Stimulated activated naive CD8-positive, alpha-beta T cell treated with anti-CD3 and anti-CD28 coated beads, Interleukin-15, Interleukin-2, amounts not matched to agents 100 ng/mL and 50 ng/mL, for 24 hours (primary cell): ENCODE measurements at regions not wholly inside any gene's neighbourhood (a gene's known extent, or its start where the extent isn't known, plus 50 kb on each side); places are given as distances from the start of the nearest gene placed in this dataset.
A peak's percentile ranks its signal among the peaks of the same experiment; 100 is the strongest.

Experiments
- H3K27ac Mint-ChIP-seq: one replicate; pipeline ENCODE4 v1.8.0; 2021; ENCODE audit warnings: mild to moderate bottlenecking, mixed read lengths
- H3K27me3 Mint-ChIP-seq: one replicate; pipeline ENCODE4 v1.8.0; 2021; ENCODE audit warnings: mixed read lengths
- H3K36me3 Mint-ChIP-seq: one replicate; pipeline ENCODE4 v1.8.0; 2021; ENCODE audit warnings: low read depth, mixed read lengths
- H3K4me1 Mint-ChIP-seq: one replicate; pipeline ENCODE4 v1.8.0; 2021; ENCODE audit warnings: low read depth, mixed read lengths
- H3K4me3 Mint-ChIP-seq: one replicate; pipeline ENCODE4 v1.8.0; 2021; ENCODE audit warnings: mild to moderate bottlenecking, mixed read lengths
- H3K9me3 Mint-ChIP-seq: one replicate; pipeline ENCODE4 v1.8.0; 2021; ENCODE audit warnings: mixed read lengths

- Mint-ChIP-seq H3K4me3 (no peak overlapping the region), H3K36me3 (no peaks in the 10 kb centered on the region), H3K27me3 (peaks cover 35% of the 10 kb centered on the region), H3K9me3 (no peaks in the 10 kb centered on the region), H3K27ac (no peak overlapping the region), H3K4me1 (peaks cover 3% of the 10 kb centered on the region)
Measured at GRCh38 chr22:27127911-27128310, 470.5 kb downstream of the MIAT start.

GRCh38 chr22:27128461-27129085, 471.2 kb downstream of the MIAT start:
- H3K4me1 Mint-ChIP-seq: peaks cover 3% of the 10 kb centered on the region
- peaks cover 42% of the 10 kb centered on the region for H3K27me3 Mint-ChIP-seq
- H3K36me3 Mint-ChIP-seq: no peaks in the 10 kb centered on the region
- H3K9me3 Mint-ChIP-seq: no peaks in the 10 kb centered on the region
- H3K4me3 Mint-ChIP-seq: no peak overlapping the region
- no peak overlapping the region for H3K27ac Mint-ChIP-seq

GRCh38 chr22:27129266-27129665, 471.9 kb downstream of the MIAT start:
- Mint-ChIP-seq H3K9me3 (no peaks in the 10 kb centered on the region), H3K27me3 (peaks cover 41% of the 10 kb centered on the region), H3K36me3 (no peaks in the 10 kb centered on the region), H3K4me3 (no peak overlapping the region), H3K27ac (no peak overlapping the region), H3K4me1 (peaks cover 3% of the 10 kb centered on the region)

- no peak overlapping the region for H3K4me3 Mint-ChIP-seq
- no peaks in the 10 kb centered on the region for H3K9me3 Mint-ChIP-seq
- no peaks in the 10 kb centered on the region for H3K36me3 Mint-ChIP-seq
- peaks cover 34% of the 10 kb centered on the region for H3K27me3 Mint-ChIP-seq
- peaks cover 3% of the 10 kb centered on the region for H3K4me1 Mint-ChIP-seq
- no peak overlapping the region for H3K27ac Mint-ChIP-seq
Measured at GRCh38 chr22:27130906-27131305, 473.5 kb downstream of the MIAT start.

GRCh38 chr22:27131346-27131745, 474.0 kb downstream of the MIAT start:
- Mint-ChIP-seq H3K9me3 (no peaks in the 10 kb centered on the region), H3K4me1 (peaks cover 3% of the 10 kb centered on the region), H3K27me3 (peaks cover 31% of the 10 kb centered on the region), H3K4me3 (no peak overlapping the region), H3K27ac (no peak overlapping the region), H3K36me3 (no peaks in the 10 kb centered on the region)

- Mint-ChIP-seq H3K27me3 (peaks cover 31% of the 10 kb centered on the region), H3K4me1 (peaks cover 3% of the 10 kb centered on the region), H3K9me3 (no peaks in the 10 kb centered on the region), H3K27ac (peak overlapping the region; percentile 32), H3K4me3 (no peak overlapping the region), H3K36me3 (no peaks in the 10 kb centered on the region)
Measured at GRCh38 chr22:27132400-27132799, 475.0 kb downstream of the MIAT start.

- no peak overlapping the region for H3K27ac Mint-ChIP-seq
- no peaks in the 10 kb centered on the region for H3K36me3 Mint-ChIP-seq
- H3K27me3 Mint-ChIP-seq: peaks cover 31% of the 10 kb centered on the region
- peaks cover 3% of the 10 kb centered on the region for H3K4me1 Mint-ChIP-seq
- no peak overlapping the region for H3K4me3 Mint-ChIP-seq
- no peaks in the 10 kb centered on the region for H3K9me3 Mint-ChIP-seq
Measured at GRCh38 chr22:27133019-27133431, 475.6 kb downstream of the MIAT start.

- H3K4me1 Mint-ChIP-seq: peaks cover 3% of the 10 kb centered on the region
Measured at GRCh38 chr22:27133681-27134314, 476.4 kb downstream of the MIAT start.

GRCh38 chr22:27134315-27134701, 476.9 kb downstream of the MIAT start:
- H3K27me3 Mint-ChIP-seq: peaks cover 26% of the 10 kb centered on the region
- no peak overlapping the region for H3K27ac Mint-ChIP-seq
- no peaks in the 10 kb centered on the region for H3K36me3 Mint-ChIP-seq
- peaks cover 3% of the 10 kb centered on the region for H3K4me1 Mint-ChIP-seq
- no peaks in the 10 kb centered on the region for H3K9me3 Mint-ChIP-seq
- H3K4me3 Mint-ChIP-seq: no peak overlapping the region

More at GRCh38 chr22:27133681-27134314, 476.4 kb downstream of the MIAT start:
- no peaks in the 10 kb centered on the region for H3K36me3 Mint-ChIP-seq
- H3K27me3 Mint-ChIP-seq: peaks cover 31% of the 10 kb centered on the region
- no peaks in the 10 kb centered on the region for H3K9me3 Mint-ChIP-seq
- no peak overlapping the region for H3K27ac Mint-ChIP-seq
- H3K4me3 Mint-ChIP-seq: no peak overlapping the region

- Mint-ChIP-seq H3K4me1 (peaks cover 3% of the 10 kb centered on the region), H3K27me3 (peaks cover 25% of the 10 kb centered on the region), H3K9me3 (no peaks in the 10 kb centered on the region), H3K36me3 (no peaks in the 10 kb centered on the region), H3K27ac (no peak overlapping the region), H3K4me3 (no peak overlapping the region)
Measured at GRCh38 chr22:27135031-27135981, 477.9 kb downstream of the MIAT start.

- Mint-ChIP-seq H3K4me3 (no peak overlapping the region), H3K27ac (no peak overlapping the region), H3K36me3 (no peaks in the 10 kb centered on the region), H3K4me1 (peaks cover 3% of the 10 kb centered on the region), H3K9me3 (no peaks in the 10 kb centered on the region), H3K27me3 (peaks cover 16% of the 10 kb centered on the region)
Measured at GRCh38 chr22:27136596-27136995, 479.2 kb downstream of the MIAT start.

- H3K9me3 Mint-ChIP-seq: no peaks in the 10 kb centered on the region
- H3K27ac Mint-ChIP-seq: no peak overlapping the region
- no peaks in the 10 kb centered on the region for H3K4me1 Mint-ChIP-seq
- no peak overlapping the region for H3K4me3 Mint-ChIP-seq
- no peaks in the 10 kb centered on the region for H3K36me3 Mint-ChIP-seq
- H3K27me3 Mint-ChIP-seq: peaks cover 9% of the 10 kb centered on the region
Measured at GRCh38 chr22:27137871-27138337, 480.5 kb downstream of the MIAT start.

- Mint-ChIP-seq H3K4me3 (no peak overlapping the region), H3K36me3 (no peaks in the 10 kb centered on the region)
Measured at GRCh38 chr22:27138471-27138870, 481.1 kb downstream of the MIAT start.

GRCh38 chr22:27139935-27140511, 482.6 kb downstream of the MIAT start:
- H3K36me3 Mint-ChIP-seq: no peaks in the 10 kb centered on the region
- no peaks in the 10 kb centered on the region for H3K27me3 Mint-ChIP-seq
- no peaks in the 10 kb centered on the region for H3K4me1 Mint-ChIP-seq
- H3K27ac Mint-ChIP-seq: no peak overlapping the region
- H3K9me3 Mint-ChIP-seq: no peaks in the 10 kb centered on the region
- no peak overlapping the region for H3K4me3 Mint-ChIP-seq

More at GRCh38 chr22:27138471-27138870, 481.1 kb downstream of the MIAT start:
- Mint-ChIP-seq H3K27me3 (peaks cover 4% of the 10 kb centered on the region), H3K4me1 (no peaks in the 10 kb centered on the region), H3K27ac (no peak overlapping the region), H3K9me3 (no peaks in the 10 kb centered on the region)

GRCh38 chr22:27142286-27142685, 484.9 kb downstream of the MIAT start:
- Mint-ChIP-seq H3K4me1 (no peaks in the 10 kb centered on the region), H3K27me3 (no peaks in the 10 kb centered on the region), H3K9me3 (no peaks in the 10 kb centered on the region)

More at GRCh38 chr22:27142286-27142685, 484.9 kb downstream of the MIAT start:
- Mint-ChIP-seq H3K4me3 (no peak overlapping the region), H3K36me3 (no peaks in the 10 kb centered on the region), H3K27ac (no peak overlapping the region)
